Endothelial cell of umbilical vein (primary cell): ENCODE measurements at regions not wholly inside any gene's neighbourhood (a gene's known extent, or its start where the extent isn't known, plus 50 kb on each side); places are given as distances from the start of the nearest gene placed in this dataset.

ENCODE experiments used
- BruUV-seq: library from RNA; stranded (reverse); fragments of 400-500 nt; replicated peaks from 2 replicates; lab custom pipeline; 2021; lab: Mats Ljungman, UMichigan
- CTCF ChIA-PET: fragments of 300-600, 350-600 bp; sonication (Branson Sonifier 250); formaldehyde crosslinking; loops from one replicate; lab custom pipeline; 2021; ENCODE audit warnings: antibody characterized with exemption, inconsistent platforms; lab: Charles Lee
- POLR2A ChIA-PET: fragments of 300-600, 350-600 bp; sonication (Branson Sonifier 250); formaldehyde crosslinking; loops from one replicate; lab custom pipeline; 2021; ENCODE audit warnings: antibody characterized with exemption, inconsistent platforms; lab: Charles Lee
- DNase-seq: peaks from one replicate; pipeline ENCODE4 v3.0.0-alpha.2; 2011; ENCODE audit warnings: low read depth, low spot score
- FAIRE-seq: peaks from 2 replicates; lab custom pipeline; 2011; peaks lifted over from hg19 to GRCh38; lab: Jason Lieb, UNC
- H2AFZ ChIP-seq: 2 replicates; pipeline ENCODE4 v1.6.0; 2012; ENCODE audit warnings: low read depth, low read length, control low read depth, inconsistent platforms
- H3K27ac ChIP-seq: 2 replicates; pipeline ENCODE4 v1.5.1; 2011; ENCODE audit warnings: low read depth, mild to moderate bottlenecking, control low read depth, low read length, moderate library complexity; ENCODE audit not compliant: insufficient read depth
- H3K27me3 ChIP-seq, 2 experiments: 2 replicates each; pipeline versions ENCODE4 v1.6.0 to v1.6.1; 2011; ENCODE audit warnings: low read length in 2 of 2, mixed read lengths in 1 of 2; ENCODE audit not compliant: control insufficient read depth in 2 of 2, insufficient read depth in 2 of 2
- H3K36me3 ChIP-seq, 2 experiments: 2 replicates in 1 of 2; 3 replicates in 1 of 2; pipeline ENCODE4 v1.5.1; 2011; ENCODE audit warnings: low read length in 2 of 2, mild to moderate bottlenecking in 1 of 2, moderate library complexity in 1 of 2; ENCODE audit not compliant: control insufficient read depth in 2 of 2, insufficient read depth in 2 of 2; ENCODE audit errors: extremely low read depth in 1 of 2
- H3K4me1 ChIP-seq: 3 replicates; pipeline ENCODE4 v1.5.1; 2011; ENCODE audit warnings: mild to moderate bottlenecking, low read length; ENCODE audit not compliant: control insufficient read depth, insufficient read depth; ENCODE audit errors: extremely low read depth
- H3K4me2 ChIP-seq: 2 replicates; pipeline ENCODE4 v1.6.1; 2011; ENCODE audit warnings: low read length, control low read depth, mixed read lengths; ENCODE audit not compliant: insufficient read depth
- H3K4me3 ChIP-seq, 3 experiments: fragments of 200-600 bp in 1 of 3; sonication (generic), shearing (Covaris generic) in 1 of 3; replicated peaks in 1 of 3; 2 replicates each; pipeline ENCODE4 v1.5.1; 2011 to 2016; ENCODE audit warnings: control low read depth in 3 of 3, low read length in 3 of 3, mild to moderate bottlenecking in 2 of 3, inconsistent platforms in 1 of 3, low read depth in 1 of 3, moderate library complexity in 1 of 3; ENCODE audit not compliant: insufficient read depth in 1 of 3
- H3K79me2 ChIP-seq: 2 replicates; pipeline ENCODE4 v1.6.0; 2012; ENCODE audit warnings: low read length, inconsistent platforms; ENCODE audit not compliant: control insufficient read depth, insufficient read depth
- H3K9ac ChIP-seq: replicated peaks from 2 replicates; pipeline ENCODE3; 2011; ENCODE audit warnings: low read length, control low read depth; ENCODE audit not compliant: insufficient read depth; ENCODE audit errors: extremely low read depth
- H3K9me1 ChIP-seq: replicated peaks from 3 replicates; pipeline ENCODE4 v1.6.0; 2011; ENCODE audit warnings: mild to moderate bottlenecking, low read length; ENCODE audit not compliant: control insufficient read depth, insufficient read depth; ENCODE audit errors: extremely low read depth
- H3K9me3 ChIP-seq: replicated peaks from 2 replicates; pipeline ENCODE4 v1.5.1; 2012; ENCODE audit warnings: low read length, inconsistent platforms; ENCODE audit not compliant: control insufficient read depth, insufficient read depth
- H4K20me1 ChIP-seq: replicated peaks from 2 replicates; pipeline ENCODE3; 2011; ENCODE audit warnings: mild to moderate bottlenecking, low read length; ENCODE audit not compliant: control insufficient read depth, insufficient read depth; ENCODE audit errors: extremely low read depth
- CTCF ChIP-seq, 2 donors: IDR thresholded peaks; 1 replicate in 1 of 2; 2 replicates in 1 of 2; pipeline ENCODE4 v1.5.1; 2011; ENCODE audit warnings: low read length in 2 of 2, mild to moderate bottlenecking in 2 of 2, moderate library complexity in 2 of 2, control low read depth in 1 of 2, inconsistent platforms in 1 of 2, low read depth in 1 of 2; ENCODE audit not compliant: insufficient read depth in 1 of 2; ENCODE audit errors: extremely low read depth in 1 of 2
- EZH2 ChIP-seq: IDR thresholded peaks from 2 replicates; pipeline ENCODE4 v1.6.1; 2012; ENCODE audit warnings: borderline replicate concordance, low read depth, mild to moderate bottlenecking, moderate library complexity, low read length, inconsistent platforms; ENCODE audit not compliant: severe bottlenecking
- FOS ChIP-seq: IDR thresholded peaks from 2 replicates; pipeline ENCODE4 v1.6.1; 2011; ENCODE audit warnings: mild to moderate bottlenecking, low read length, moderate library complexity, borderline replicate concordance; ENCODE audit not compliant: insufficient read depth
- GATA2 ChIP-seq: IDR thresholded peaks from 2 replicates; pipeline ENCODE4 v1.7.0; 2011; ENCODE audit warnings: low read depth, mild to moderate bottlenecking, moderate library complexity, mixed read lengths, low read length; ENCODE audit not compliant: insufficient read length, insufficient read depth
- JUN ChIP-seq: IDR thresholded peaks from 2 replicates; pipeline ENCODE4 v1.6.1; 2011; ENCODE audit warnings: borderline replicate concordance, low read depth; ENCODE audit not compliant: insufficient read length, insufficient read depth
- MAX ChIP-seq: IDR thresholded peaks from 2 replicates; pipeline ENCODE4 v1.6.1; 2011; ENCODE audit not compliant: insufficient read depth, insufficient read length
- MYC ChIP-seq: IDR thresholded peaks from one replicate; pipeline ENCODE4 v1.6.1; 2011; ENCODE audit warnings: mild to moderate bottlenecking, low read depth, low read length
- POLR2AphosphoS5 ChIP-seq: IDR thresholded peaks from 2 replicates; pipeline ENCODE4 v1.6.1; 2012; ENCODE audit warnings: low read depth, mild to moderate bottlenecking, control low read depth, low read length, moderate library complexity; ENCODE audit not compliant: insufficient read depth
- dilution Hi-C: fragments of 300-500 bp; cut with MboI; formaldehyde crosslinking; loops from one replicate; pipeline ENCODE4 v1.15.0; 2019; ENCODE audit warnings: low sequenced_read_pairs; ENCODE audit not compliant: extremely low pct_ligation_motif_present
- intact Hi-C: fragments of 100-400 bp; cut with micrococcal nuclease; formaldehyde crosslinking; loops from one replicate; pipeline ENCODE4 v1.10.0; 2022

GRCh38 chr15:69523010-69524001 lies 70.7 kb downstream of the RPLP1 start:
- Histone ChIP-seq H3K9ac (no peak overlapping the region), H3K79me2 (no peaks in the 10 kb centered on the region), H3K4me1 (no peaks in the 10 kb centered on the region), H3K9me1 (no peaks in the 10 kb centered on the region), H3K4me3 (no peak overlapping the region), H3K27me3 (peaks cover 0 to 2% of the 10 kb centered on the region in 2 experiments), H3K4me2 (no peak overlapping the region), H3K9me3 (no peaks in the 10 kb centered on the region), H3K27ac (no peak overlapping the region), H2AFZ (no peak overlapping the region), H3K36me3 (no peaks in the 10 kb centered on the region), H4K20me1 (no peaks in the 10 kb centered on the region)
- BruUV-seq = no TSS peak
- dilution Hi-C loops = no loop called here
- CTCF ChIA-PET = interaction anchor here (0.7 to 1.6 kb wide), 7 partner anchors 9 to 943 kb away, joined by 3 to 6 read pairs (median 4); no protein-coding TSS in a partner anchor
- FAIRE-seq (peak; percentile 87), DNase-seq (peak; percentile 62)
- intact Hi-C loops = loop anchor here (1.0 to 5.0 kb wide), 2 partner anchors 204 to 965 kb away; no protein-coding TSS in a partner anchor
- TF ChIP-seq POLR2AphosphoS5 (no peak), MAX (peak; percentile 34), GATA2 (no peak), FOS (no peak), MYC (no peak), CTCF (IDR thresholded peaks at IDR 0.05; ENCODE audit: extremely low read depth in 1 of 2, insufficient read depth in 1 of 2, low read depth in 1 of 2, low read length in 2 of 2) (peak; percentile 67 to 74), EZH2 (no peak), JUN (no peak)
- POLR2A ChIA-PET = no interaction called here
